ENCODE measurements at regions not wholly inside any gene's neighbourhood (a gene's known extent, or its start where the extent isn't known, plus 50 kb on each side); places are given as distances from the start of the nearest gene placed in this dataset.
"Not testable (repeated sequence)": the region's sequence is repeated elsewhere in the genome, so short reads cannot be mapped to it uniquely, and the experiment has no call there.

GRCh38 chr1:195909061-195909460, 699.2 kb downstream of the KCNT2 start:
- peak; percentile 2 for DNase-seq

GRCh38 chr1:195908121-195908520, 700.1 kb downstream of the KCNT2 start:
- peak; percentile 28 for DNase-seq

- DNase-seq, result no peak
Observed at GRCh38 chr1:195903203-195903602, 705.0 kb downstream of the KCNT2 start.

- no peak for DNase-seq
Observed at GRCh38 chr1:195902779-195903178, 705.5 kb downstream of the KCNT2 start.

DNA sequence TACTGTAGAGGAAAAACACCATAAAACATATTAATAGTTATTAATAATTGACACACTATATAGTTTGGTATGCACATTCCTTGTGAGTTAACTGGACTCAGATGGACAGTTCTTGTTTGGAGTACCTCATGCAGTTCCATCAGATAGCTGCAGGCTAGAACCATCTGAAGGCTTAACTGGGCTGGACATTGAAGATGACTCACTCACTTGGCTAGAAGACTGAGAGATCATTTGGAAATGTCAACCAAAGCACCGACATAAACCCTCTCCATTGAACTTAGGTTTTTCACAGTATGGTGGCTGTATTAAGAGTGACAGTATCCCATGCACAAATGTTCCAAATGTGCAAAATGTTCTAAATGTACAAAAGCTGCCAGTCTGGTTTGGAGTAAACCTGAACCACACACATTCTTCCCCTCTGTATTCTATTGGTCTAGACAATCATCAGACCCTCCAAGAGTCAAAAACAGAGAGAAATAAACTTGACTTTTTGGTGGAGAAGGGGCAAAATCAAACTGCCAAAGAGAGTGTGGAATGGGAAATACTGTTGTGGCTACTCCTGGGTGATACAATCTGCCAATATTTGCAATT, 708.4 kb downstream of the KCNT2 start:
- DNase-seq, result peak; percentile 22

GRCh38 chr1:195898924-195899323, 709.3 kb downstream of the KCNT2 start:
- no peak for DNase-seq

GRCh38 chr1:195898373-195898772, 709.9 kb downstream of the KCNT2 start:
- no peak for DNase-seq

DNA sequence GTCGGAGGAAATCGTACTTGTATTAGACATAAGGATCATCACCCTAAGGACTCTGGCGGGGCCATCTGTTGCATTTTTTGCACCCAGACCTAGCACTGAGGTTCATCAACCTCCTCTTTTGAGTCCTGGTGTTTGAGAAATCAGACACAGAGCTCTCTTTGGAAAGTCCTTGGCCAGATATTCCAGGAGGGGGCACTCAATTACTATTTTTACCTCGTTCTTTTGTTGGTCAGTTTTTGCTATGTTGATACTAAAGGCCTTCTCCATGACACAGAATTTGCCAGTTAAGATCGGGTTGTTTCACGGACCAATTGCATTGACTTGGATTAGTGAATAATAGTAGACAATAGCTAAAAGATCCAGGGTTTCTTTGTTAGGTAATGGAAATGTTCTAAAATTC, 711.2 kb downstream of the KCNT2 start:
- DNase-seq, result no peak

DNA sequence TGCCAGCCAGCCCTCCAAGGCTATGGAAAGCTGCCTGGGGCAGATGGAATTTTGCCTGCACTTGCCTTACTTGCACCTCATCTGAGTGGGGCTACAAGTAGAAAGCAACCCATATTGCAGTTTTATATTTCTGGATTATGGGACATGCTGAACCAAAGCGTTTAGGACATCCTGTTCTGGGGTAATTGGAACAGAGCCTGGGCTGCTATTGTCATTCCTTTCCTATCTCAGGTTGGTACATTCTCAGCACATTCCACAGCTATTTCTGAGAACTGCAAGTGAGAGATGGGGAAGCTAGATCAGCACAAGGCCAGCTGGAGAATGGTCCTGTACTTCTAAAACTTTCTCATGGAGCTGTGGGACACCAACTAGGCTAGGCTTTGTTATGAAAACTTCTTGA, 713.8 kb downstream of the KCNT2 start:
- peak; percentile 6 for DNase-seq

DNA sequence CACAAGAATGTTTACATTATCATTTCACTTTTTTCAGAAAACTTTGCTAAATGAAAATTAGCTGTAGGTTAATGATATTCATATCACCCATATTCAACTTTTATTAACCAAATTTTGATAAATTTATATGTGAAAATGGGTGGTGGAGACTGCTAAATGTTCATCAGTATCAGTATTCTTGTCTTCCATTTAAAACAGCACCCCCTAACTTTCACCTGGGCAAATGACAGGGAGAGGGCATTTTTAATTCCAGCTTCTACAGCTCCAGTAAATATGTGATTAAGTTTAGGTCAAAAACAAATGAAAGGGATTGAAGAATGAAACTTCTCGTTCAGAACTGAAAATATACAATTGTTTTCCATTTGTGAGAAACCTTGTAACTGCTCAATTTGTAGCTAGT, 722.2 kb downstream of the KCNT2 start:
- no peak for DNase-seq

DNA sequence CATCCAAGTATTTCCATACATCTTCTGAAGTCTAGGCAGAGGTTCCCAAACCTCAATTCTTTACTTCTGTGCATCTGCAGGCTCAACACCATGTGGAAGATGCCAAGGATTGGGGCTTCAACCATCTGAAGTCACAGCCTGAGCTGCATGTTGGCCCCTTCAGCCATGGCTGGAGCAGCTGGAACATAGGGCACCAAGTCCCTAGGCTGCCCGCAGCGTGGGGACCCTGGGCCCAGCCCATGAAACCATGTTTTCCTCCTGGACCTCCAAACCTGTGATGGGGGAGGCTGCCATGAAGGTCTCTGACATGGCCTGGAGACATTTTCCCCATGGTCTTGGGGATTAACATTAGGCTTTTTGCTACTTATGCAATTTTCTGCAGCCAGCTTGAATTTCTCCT, 729.8 kb downstream of the KCNT2 start:
- no peak for DNase-seq

DNA sequence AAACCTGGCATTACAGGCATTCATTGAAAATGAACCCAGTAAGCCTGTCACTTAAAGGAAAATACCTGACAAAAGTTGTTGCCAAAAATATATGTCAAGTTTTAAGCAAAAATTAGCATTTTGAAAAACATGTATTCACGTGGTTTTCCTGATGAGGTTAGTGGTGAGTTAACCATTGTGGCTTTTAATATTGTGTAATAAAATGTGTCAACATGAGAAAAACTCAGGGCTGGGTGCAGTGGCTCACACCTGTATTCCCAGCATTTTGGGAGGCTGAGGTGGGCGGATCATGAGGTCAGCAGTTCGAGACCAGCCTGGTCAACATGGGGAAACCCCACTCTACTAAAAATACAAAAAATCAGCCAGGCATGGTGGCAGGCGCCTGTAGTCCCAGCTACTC, 731.4 kb downstream of the KCNT2 start:
- no peak for DNase-seq

- DNase-seq, result no peak
Observed at GRCh38 chr1:195872376-195872775, 735.9 kb downstream of the KCNT2 start.

- DNase-seq, result no peak
Observed at GRCh38 chr1:195867638-195868037, 740.6 kb downstream of the KCNT2 start.

GRCh38 chr1:195866781-195867222, 741.4 kb downstream of the KCNT2 start:
- peak; percentile 2 for DNase-seq

DNA sequence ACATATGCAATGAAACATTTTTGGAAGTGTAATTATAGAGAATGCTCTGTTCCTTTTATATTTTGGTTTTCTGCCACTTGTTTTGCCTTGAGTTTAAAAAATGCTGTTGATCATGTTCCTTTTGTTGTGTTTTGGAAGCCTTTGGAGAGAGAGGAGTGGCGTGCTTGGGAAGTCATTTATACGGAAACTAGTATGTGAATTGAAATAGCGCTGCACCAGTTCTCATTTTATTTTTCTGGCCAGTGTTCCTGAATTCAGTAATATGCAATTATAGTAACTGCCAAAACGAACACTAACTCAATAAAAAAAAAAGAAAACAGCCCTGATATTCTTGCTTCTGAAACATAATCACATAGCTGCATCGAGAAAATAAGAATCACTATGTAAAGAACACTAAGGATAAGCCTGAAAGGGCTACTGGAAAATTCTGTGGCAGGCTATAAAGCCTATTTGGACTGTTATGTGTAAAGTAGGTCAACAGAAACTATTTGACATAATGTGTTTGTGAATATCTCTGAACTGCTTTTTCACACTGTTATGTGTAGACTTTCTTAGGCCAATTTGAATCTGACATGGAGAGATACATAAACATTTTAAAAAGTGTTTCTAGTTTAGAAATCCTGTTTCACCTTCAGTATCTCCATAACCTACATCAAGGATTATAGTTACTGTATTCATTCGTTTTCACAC, 742.0 kb downstream of the KCNT2 start:
- DNase-seq, result no peak

- peak; percentile 14 for DNase-seq
Observed at GRCh38 chr1:195851804-195852203, 756.4 kb downstream of the KCNT2 start.

GRCh38 chr1:195851016-195851601, 757.1 kb downstream of the KCNT2 start:
- no peak for DNase-seq

GRCh38 chr1:195849180-195849579, 759.1 kb downstream of the KCNT2 start:
- DNase-seq, result no peak

DNA sequence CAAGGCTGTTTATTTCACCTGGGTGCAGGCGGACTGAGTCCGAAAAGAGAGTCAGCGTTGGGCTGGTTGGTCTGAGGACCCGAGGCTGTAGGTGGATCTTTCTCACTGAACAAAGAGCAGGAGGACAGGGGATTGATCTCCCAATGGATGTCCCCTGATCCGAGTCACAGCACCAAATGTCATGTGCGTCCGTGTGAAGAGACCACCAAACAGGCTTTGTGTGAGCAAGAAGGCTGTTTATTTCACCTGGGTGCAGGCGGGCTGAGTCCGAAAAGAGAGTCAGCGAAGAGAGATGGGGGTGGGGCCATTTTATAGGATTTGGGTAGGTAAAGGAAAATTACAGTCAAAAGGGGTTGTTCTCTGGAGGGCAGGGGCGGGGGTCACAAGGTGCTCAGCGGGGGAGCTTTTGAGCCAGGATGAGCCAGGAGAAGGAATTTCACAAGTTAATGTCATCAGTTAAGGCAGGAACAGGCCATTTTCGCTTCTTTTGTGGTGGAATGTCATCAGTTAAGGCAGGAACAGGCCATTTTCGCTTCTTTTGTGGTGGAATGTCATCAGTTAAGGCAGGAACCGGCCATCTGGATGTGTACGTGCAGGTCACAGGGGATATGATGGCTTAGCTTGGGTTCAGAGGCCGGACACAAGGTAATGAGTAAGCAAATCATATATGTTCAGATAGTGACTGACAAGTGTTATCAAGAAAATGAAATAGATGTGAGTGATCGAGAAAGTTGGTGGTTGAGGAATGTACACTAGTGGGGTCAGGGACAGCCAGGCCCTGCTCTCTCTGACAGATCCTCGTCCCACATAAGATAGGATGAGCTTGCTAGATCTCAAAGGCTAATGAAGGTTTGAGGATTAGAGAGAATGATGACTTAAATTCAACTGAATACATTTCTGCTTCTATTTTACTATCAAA, 760.0 kb downstream of the KCNT2 start:
- not testable (repeated sequence) for DNase-seq

GRCh38 chr1:195831789-195832188, 776.5 kb downstream of the KCNT2 start:
- DNase-seq, result peak; percentile 11

- peak; percentile 13 for DNase-seq
Observed at GRCh38 chr1:195828325-195828724, 779.9 kb downstream of the KCNT2 start.

DNA sequence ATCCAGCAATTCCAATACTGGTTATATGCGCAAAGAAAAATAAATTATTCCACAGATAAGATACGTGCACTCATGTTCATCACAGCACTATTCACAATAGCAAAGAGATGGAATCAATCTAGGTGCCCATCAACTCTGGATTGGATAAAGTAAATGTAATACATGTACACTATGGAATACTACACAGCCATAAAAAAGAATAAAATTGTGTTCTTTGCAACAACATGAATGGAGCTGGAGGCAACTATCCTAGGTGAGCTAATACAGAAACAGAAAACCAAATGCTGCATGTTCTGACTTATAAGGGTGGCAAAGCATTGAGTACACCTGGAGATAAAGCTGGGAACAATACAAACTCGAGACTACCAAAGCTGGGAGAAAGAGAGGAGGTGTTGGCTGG, 787.3 kb downstream of the KCNT2 start:
- no peak for DNase-seq

Data from fibroblast of skin of abdomen (primary cell).